CD1c-positive myeloid dendritic cell (primary cell): ENCODE measurements at regions not wholly inside any gene's neighbourhood (a gene's known extent, or its start where the extent isn't known, plus 50 kb on each side); places are given as distances from the start of the nearest gene placed in this dataset.
"Not testable (repeated sequence)": the region's sequence is repeated elsewhere in the genome, so short reads cannot be mapped to it uniquely, and the experiment has no call there.

Source experiments
- DNase-seq: peaks from one replicate; pipeline ENCODE4 v3.0.0-alpha.2; 2016; ENCODE audit errors: extremely low spot score

DNA sequence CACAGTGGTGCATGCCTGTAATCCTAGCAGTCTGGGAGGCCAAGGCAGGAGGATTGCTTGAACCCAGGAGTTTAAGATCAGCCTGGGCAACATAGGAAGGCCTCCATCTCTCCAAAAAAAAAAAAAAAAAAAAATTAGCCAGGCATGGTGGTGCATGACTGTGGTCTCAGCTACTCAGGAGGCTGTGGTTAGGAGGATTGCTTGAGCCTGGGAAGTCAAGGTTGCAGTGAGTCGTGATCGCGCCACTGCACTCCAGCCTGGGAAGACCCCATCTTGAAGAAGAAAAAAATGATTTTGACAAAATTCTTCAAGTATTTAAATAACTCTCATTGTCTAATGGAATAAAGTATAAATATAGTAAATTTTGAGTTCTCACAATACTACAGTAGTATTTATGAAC lies 219.2 kb upstream of the SSTR1 start:
- DNase-seq: no peak

DNA sequence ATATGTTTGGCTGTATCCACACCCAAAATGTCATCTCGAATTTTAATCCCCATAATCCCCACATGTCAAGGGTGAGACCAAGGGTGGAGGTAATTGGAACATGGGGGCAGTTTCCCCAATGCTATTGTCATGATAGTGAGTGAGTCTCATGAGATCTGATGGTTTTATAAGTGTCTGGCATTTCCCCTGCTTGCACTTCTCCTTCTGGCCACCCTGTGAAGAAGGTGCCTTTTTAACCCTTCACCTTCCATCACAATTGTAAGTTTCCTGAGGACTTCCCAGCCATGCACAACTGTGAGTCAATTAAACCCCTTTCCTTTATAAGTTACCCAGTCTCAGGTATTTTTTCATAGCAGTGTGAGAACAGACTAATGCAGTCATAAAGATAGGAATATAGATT lies 216.7 kb upstream of the SSTR1 start:
- no peak for DNase-seq

- DNase-seq: no peak
These were observed 215.2 kb upstream of the SSTR1 start for GRCh38 chr14:37992499-37992898.

DNA sequence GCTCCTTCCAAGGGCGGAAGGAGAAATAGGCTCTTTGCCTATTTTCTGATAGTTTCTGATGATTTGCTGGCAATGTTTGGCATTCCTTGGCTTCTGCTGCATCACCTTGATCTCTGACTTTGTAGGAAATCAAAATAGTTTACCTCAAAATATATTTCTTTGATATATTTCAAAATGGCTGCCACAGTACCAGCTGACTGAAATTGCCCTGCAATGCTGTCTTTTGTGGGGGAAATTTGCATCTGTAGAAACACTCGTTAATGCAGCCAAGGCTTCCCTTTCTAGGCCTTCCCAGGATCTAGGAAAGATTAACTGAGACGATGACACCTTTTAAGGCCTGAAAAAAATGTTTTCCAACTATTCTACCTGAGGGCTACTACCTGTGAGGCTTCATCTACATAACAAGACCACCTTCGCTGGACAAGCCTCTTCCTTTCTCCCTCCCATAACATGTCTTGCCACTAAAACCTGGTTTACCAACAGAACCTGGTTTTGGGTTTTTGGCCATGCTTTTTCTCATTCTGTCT lies 212.8 kb upstream of the SSTR1 start:
- DNase-seq: no peak

DNA sequence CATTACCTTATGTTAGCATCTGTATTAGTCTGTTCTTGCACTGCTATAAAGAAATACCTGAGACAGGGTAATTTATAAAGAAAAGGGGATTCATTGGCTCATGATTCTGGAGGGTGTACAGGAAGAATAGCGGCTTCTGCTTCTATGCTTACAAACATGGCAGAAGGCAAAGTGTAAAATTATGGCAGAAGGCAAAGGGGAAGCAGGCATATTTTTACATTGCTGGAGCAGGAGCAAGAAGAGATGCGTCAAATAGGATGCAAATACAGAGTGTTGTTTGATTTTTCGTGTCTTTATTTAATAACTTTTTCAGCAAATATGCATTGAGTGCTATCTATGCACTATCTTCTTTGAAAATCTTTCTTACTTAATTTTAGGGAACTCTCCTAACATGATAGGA lies 210.7 kb upstream of the SSTR1 start:
- DNase-seq: no peak

DNA sequence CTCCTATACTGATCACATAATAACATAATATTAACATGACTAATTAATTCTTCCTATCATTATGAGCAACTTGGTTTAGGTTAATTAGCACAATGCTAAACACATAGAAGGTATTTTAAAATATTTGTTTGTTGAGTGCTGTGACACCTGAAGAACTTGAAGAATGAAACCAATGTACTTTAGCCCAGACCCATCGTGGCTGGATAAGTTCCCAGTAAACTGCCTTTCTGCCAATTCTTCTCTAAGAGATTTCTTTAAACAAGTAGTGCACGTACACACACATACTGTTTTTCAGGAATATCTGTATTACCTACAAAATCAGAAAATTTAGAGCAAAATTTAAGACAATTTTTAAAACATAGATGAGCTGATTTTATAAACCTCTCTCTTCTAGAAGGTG lies 207.4 kb upstream of the SSTR1 start:
- DNase-seq: no peak

- DNase-seq: no peak
These were observed 206.2 kb upstream of the SSTR1 start for GRCh38 chr14:38001501-38001900.

DNA sequence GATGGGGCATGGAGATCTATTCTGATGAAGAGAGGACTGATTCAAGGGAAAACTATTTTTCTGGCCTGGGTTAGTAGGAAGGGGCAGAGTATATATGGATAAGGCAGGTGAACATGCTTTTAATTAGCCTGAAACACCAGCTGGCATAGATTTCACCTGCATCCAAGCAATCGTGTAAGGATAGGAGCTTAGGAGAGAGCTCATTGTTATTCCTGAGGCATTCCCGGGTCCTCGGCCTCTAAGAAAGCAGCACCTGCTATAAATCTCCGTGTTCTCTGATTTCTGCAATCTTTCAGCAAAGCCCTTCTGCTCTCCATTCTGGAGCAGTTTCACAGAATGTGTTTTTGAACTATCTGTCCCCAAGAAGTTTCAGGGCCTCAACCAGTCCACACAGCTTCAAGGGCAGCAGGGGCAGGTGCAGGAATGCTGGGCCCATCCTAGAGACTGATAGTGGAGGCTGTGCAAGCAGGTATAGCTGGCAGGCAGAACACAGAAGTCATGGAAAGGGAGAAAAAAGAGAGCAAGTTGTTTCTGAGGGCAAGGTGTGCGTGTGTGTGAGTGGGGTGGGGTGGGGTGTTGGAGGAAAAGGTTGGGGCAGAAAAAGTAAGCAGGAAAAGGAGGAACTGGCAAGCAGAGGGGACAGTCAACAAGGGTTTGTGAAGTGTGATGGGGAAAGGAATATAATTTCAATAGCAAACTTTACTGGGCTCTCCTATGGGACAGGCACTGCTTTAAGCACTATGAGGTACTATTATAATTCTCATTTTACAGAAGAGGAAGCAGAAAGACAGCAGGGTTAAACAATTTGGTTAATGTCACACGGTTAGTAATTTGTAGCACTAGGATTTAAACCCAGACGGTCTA lies 203.7 kb upstream of the SSTR1 start:
- DNase-seq: no peak

DNA sequence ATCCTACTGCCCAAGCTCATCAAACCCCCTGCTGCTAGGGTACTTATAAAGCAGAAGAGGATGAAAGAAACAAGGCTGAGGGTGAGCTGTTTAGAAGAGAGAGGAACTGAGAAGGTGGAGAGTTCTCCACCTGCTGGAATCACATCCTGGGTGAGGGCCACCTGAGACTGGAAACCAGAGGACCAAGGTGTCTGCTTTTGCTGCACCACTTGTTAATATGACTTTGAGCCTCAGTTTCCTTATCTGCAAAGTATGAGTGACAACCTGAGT lies 203.2 kb upstream of the SSTR1 start:
- DNase-seq: no peak

DNA sequence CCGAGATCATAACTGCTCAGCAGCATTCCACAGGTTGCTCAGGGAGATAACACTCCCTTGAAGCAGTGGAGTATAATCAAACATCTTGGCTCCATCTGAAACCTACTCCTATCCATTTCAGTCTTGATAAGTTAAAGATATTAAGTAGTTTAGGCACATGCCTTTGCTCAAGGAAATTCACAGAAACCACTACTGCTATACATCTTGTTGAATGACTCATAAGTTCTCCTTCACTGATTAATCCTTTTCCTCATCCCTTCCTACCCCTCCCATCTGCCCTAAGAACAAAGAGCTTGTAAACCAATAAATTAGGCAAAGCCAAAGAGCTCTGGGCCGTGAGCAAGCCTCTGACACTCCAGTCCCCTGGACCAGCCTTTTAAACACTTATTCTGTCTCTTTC lies 196.5 kb upstream of the SSTR1 start:
- DNase-seq: not testable (repeated sequence)

- DNase-seq: no peak
These were observed 195.6 kb upstream of the SSTR1 start for GRCh38 chr14:38012056-38012455.

- no peak for DNase-seq
These were observed 191.2 kb upstream of the SSTR1 start for GRCh38 chr14:38016497-38016896.

DNA sequence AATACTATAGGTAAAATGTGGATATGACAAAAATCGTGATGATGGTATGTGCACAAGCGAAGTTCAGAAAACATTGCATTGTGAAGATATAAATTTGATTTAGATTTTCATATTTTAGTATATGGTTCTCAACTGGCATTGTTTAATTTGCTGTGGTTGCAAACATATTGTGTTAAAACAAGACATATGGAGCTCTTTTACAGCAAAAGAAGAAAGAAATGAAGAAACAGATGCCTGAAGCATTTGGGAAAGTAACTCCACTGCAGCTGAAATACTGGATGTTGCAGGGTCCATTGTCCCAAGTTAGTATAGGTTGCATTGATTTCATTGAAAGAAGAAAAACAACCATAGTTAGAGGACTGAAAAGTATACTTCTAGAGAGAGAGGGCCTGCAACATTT lies 185.8 kb upstream of the SSTR1 start:
- DNase-seq: no peak

DNA sequence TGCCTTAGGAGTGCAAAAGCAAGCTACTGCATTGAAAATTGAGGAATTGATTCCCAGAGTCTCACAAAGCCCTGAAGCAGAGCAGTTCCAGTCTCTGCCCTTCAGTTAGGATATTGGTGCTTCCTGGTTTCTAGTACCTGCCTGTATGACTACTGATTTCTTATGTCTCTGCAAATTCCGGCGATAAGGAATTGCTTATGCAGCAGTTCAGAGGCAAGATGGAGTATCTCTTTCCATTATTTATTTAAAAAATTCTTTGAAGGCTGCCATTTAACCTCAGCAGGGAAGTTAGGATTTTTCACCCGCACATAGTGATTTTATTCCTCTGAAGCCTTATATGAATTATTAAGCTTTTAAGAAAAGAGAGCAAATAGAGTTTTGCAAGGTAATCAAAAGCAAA lies 184.9 kb upstream of the SSTR1 start:
- DNase-seq: no peak

DNA sequence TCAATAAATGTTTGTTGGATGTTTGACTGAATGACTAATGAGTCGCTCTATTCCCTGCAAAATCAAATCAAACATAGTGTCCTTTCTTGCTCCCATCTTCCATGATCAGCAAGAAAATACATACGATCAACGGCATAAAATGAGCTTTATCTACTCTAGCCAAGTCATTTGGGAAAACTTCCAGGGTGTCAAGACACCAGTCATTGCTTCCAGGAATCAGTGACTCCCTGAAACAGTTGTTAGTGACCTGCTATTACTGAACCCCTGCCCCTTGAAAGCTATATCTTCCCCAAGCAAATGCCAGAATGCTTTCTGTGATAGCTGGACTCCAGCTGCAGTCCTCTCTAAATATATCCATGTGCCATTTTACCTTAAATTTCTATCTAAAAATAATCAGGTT lies 169.5 kb upstream of the SSTR1 start:
- DNase-seq: no peak

DNA sequence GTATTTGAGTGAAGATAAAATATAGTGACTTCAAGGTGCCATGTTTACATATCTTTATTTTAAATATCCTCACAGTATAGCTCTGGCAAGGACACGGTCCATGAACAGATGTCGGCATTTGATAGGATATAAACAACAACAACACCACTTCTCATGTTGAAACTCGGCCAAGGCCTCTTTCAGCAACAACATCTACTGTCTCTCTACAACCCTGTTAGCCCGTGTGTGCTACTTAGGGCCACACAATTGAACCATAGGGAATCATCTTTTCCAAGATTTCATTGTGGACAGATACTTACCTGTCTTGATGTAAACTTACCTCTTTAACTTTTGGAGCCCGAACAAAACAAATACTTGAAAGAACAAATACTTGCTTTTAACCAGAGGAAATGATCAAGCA lies 168.7 kb upstream of the SSTR1 start:
- DNase-seq: no peak

DNA sequence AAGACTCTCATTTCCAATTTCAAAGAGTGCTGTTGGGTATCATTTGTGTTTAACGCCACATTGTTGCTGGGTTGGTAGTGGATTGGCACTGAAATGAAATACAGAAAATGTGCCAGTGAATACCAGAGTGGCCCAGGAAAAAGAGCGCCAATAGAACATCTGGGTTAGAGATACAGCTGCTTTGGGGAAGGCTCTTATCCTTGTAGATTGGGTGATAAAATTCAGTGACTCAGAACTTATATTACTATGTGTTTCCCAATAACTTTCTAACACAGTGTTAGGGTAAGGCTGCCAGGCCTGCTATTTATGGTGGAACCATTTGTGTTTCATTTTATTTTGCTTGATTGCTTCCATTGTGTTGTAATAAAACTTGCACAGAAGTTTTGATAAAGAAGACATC lies 168.2 kb upstream of the SSTR1 start:
- no peak for DNase-seq

DNA sequence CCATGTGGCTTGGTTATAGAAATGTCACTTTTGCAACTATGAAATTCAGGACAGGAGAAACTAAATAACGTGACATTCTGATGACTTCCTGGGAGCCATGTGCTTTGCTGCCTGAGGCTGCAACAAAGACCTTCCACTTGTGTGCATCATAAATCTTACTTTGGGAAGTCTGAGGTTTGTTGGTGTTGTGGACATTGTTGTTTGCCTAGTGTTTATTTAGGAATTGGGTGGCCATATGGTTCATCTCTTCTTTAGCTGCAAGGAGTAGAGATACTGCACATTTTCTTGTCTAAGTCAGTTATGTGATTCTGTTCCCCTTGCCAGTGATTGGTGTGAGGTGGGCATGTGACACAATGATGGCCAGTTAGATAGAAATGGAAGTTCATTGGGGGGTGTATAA lies 167.3 kb upstream of the SSTR1 start:
- DNase-seq: no peak

DNA sequence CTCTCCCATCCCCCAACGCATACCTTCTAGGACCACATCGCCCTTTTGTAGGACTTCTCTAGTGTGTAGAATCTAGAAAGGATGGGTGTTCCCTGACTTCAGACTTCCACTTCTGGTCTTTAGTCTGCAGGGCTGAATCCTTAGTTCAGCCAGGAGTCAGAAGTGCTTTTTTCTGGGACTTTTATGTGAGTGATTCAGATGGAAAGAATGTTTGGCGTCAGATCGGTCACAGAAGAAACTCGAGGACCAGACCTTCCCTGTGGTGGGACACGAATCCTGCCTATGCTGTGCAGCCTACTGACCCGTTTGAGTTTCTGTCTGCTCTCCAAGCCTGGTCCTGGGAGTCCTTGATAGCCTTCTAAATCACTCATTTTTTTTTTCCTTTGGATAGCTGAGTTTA lies 165.4 kb upstream of the SSTR1 start:
- DNase-seq: no peak

DNA sequence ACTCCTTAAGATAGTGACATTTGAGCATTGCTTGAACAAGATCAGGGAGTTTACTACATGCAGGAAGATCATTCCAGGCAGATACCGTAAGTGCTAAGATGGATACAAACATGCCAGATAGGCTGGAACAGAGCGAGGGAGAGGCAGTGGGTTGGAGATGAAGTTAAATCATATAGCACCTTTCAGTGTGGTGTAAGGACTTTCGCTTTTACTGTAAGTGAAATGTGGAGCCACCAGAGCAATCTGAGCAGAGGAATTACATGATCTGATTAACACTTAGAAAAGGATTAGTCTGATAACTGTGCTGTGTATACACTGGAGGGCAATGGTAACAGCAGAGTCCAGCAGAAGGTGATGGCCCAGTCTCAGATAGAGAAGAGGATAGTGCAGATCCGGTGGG lies 163.0 kb upstream of the SSTR1 start:
- no peak for DNase-seq

DNA sequence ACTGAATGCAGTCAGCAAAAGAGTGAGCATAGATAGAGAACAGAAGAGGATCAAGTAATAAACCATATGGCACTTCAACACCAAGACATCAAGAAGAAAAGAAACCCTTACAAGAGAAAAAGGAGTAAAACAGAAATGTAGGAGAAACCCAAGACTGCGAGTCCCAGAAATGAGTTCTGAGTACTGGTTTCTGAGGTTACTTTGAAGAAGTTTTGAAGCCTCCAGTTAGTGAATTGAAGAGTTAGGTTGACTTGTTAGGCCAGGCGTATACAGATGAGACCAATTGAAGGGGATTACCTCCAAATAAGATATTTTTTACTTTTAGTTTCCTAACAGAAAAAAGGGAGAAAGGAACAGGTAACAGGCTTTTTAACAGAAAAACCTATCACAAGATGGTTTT lies 162.2 kb upstream of the SSTR1 start:
- no peak for DNase-seq

DNA sequence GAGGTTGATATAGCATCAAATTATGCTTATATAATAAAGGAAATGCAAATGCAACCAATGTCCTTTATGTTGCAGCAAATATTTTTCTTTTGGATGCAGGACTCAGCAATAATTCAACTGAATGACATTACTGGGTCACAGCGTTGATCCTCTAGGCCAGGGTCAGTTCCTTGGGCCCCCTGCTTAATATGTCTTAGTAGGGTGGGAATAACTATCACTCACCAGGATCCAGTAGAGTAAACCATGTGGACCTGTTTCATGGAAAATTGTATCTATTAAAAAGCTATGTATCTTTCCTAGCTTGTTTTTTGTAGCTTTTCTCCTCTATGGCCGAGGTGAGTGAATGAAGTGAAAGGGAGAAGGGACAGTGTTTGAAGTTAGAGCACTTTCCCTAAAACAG lies 161.5 kb upstream of the SSTR1 start:
- DNase-seq: no peak

GRCh38 chr14:38047195-38047902 lies 160.4 kb upstream of the SSTR1 start:
- no peak for DNase-seq

- DNase-seq: no peak
These were observed 154.0 kb upstream of the SSTR1 start for GRCh38 chr14:38053666-38054065.
